ENCODE measurements at regions not wholly inside any gene's neighbourhood (a gene's known extent, or its start where the extent isn't known, plus 50 kb on each side); places are given as distances from the start of the nearest gene placed in this dataset.

- DNase-seq, result no peak
Measured at GRCh38 chr6:44682987-44683779, 295.7 kb downstream of the CDC5L start.

DNA sequence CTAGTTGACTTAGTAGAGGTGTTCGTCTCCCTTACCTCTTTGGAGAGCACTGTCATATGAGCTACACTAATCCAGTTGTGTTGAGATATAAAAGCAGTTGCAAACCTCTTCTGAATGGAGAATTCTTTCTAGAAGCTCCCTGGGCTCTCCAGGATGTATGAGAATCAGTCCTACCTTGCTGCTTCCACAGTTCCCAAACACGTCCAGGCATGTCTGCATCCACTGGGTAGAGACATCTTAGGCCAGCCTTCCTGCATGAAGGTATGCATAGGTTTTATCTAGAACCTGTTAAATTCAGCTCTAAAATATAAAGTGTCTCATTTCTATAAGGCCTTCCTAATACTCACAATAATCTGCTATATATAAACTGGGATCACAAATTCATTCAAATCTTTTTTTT lies 297.7 kb downstream of the CDC5L start:
- DNase-seq, result no peak

- peak; percentile 39 for DNase-seq
Measured at GRCh38 chr6:44696099-44696498, 308.6 kb downstream of the CDC5L start.

DNA sequence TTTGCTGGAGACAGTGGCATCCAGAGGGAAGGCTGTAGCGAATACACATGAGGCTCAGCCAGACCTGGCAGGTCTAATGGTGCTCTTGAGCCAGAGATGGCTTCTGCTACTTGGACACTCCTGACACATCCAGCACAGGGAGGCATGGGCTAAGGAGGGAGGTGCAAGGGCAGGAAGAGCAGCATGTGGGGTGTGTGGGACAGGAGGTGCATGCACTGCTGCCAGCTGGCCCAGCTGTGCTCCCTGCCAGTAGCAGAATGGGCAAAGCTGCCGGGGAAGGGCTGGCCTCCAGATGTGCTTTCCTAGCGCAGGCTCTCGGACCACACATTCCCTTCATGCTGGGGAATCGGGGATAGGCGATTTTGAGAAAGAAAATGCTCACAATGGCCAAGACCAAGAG lies 309.2 kb downstream of the CDC5L start:
- no peak for DNase-seq

DNA sequence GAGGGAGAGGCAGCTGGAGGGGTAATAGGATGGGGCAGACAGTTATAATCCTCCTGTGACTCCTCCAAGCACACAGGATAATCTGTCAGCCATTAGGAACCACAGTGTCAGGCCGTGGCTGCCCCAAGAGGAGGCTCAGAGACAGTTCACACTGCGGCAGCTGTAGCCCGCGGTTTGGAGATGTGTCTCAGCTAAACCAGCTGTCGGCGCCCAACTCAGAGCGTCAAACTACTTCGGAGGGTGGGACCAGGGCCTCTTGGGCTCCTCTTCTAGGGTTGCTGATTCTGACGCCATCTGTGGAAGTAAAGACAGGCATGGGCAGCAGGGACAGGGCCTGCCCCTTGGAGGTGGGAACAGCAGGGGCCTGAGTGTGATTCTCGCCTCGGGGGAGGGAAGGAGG lies 309.8 kb downstream of the CDC5L start:
- DNase-seq, result no peak

DNA sequence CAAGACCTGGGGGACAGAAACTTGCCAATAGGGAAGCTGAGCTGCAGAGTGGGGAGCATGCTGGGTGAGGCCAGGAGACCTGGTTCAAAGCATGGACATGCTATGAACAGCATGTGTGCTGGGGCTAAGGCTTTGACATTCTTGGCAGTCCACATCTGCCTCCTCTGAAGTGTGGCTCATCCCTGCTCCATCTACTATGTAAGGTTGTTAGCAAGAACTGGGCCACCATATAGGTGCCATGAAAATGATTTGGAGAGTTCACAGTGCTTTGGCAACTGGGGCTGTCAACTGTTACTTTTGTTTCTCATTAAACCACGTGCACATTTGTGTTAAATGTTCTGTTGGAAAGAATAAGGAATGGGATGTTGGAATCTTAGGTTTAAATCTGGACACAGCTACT lies 311.1 kb downstream of the CDC5L start:
- no peak for DNase-seq

- no peak for DNase-seq
Measured at GRCh38 chr6:44699082-44699481, 311.6 kb downstream of the CDC5L start.

GRCh38 chr6:44699851-44700250 lies 312.3 kb downstream of the CDC5L start:
- no peak for DNase-seq

- DNase-seq, result no peak
Measured at GRCh38 chr6:44700422-44700821, 312.9 kb downstream of the CDC5L start.

DNA sequence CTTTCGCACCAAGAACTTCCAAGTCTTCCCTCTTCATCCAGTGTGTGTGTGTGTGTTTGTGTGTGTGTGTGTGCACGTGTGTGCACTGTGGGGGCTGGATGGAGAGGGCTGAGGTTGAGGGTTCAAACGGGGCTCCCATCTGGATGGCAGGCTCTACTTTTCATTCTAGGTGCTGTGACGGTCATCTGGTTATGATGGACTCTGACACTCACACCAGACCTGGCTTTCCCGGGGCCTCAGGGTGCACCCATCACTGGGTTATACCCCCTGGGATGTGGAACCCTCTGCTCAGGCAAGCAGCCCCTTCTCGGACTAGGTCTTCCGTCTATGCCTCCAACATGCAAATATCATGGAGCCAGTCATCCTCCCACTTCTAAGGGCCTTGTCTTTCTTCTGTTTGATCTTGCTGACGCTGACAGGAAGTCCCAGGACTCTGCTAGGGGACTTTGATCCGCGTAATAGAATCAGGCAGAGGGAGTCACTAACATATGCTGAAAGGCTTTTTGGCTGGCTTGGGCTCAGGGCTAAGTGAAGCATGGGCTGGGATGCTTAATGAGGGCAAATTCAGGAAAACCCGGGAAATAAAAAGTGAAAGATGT lies 313.6 kb downstream of the CDC5L start:
- DNase-seq, result no peak

DNA sequence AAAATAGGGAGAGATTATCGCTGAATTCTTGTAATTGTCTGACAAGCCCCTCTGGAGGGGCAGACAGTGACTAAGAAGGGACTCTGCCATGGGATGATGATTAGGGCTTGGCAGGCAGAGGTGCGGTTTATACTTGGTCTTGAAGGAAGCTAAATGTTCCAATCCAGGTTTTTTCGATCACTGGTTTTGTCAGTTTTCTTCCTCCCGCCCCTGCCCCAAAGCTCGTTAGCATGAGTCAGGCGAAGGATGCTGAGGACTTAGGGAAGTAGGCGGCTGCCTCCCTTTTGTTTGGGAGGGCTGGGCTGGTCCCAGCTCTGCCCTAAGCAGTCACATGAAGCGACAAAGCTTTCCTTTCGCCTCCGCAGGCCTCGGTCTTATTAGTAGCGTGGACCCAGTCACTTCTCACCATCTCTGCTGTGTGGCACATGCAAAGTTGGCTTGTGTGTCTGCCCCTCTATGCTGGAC lies 314.2 kb downstream of the CDC5L start:
- DNase-seq, result no peak

- no peak for DNase-seq
Measured at GRCh38 chr6:44702292-44702691, 314.8 kb downstream of the CDC5L start.

GRCh38 chr6:44704240-44705150 lies 317.0 kb downstream of the CDC5L start:
- DNase-seq, result no peak

DNA sequence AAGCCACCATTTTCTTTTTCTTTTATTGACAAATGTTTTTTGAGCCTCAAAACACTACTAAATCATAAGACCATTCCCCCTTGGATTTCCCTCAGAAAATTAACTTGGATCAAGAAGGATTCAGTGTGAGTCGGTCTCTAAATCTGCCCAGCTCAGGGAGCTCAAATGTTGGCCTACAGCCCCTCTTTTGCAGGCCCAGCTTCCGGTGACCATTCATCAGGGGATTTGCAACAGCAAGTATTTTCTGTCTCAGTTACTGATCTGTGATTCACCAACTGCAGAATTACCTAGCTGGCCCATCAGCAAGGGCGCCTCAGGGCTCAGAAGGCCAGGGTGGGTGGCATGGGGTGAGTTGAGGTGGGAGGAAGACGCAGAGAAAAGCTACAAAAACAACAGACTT lies 318.1 kb downstream of the CDC5L start:
- no peak for DNase-seq

GRCh38 chr6:44706011-44706410 lies 318.5 kb downstream of the CDC5L start:
- no peak for DNase-seq

- DNase-seq, result no peak
Measured at GRCh38 chr6:44708208-44708607, 320.7 kb downstream of the CDC5L start.

DNA sequence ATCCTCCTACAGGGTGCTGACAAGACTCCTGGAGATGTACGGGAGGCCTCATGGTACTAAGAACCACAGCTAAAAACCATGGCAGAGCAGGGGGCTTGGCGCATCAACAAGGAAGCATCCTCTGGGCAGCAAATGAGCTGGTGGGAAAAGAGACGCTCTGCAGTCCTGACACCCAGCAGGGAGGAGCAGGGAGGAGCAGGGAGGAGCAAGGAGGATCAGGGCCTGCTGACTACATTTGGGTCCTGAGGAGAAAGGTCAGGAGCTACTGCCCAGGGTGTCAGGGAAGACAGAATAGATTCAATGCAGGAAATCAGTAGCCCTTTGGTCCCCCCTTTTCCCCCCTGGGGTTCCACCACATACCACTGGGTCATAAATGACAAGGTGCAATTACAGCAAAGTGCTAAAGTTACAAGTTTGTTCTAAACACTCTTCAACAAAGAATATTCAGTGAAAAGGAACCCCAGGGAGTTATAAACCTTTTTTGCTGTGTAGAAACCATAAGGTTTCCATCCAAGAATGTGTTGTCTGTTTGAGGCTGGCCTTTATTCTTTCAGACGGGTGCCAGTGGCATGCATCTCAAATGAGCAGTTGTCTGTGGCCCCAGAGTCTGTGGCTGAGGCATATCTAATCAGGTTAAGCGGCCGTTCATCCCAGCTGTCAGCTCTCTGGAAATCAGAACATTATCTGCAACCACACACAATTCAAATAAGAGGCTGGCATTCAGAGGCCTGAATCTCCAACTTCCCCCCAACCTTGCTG lies 325.0 kb downstream of the CDC5L start:
- no peak for DNase-seq

GRCh38 chr6:44715188-44715587 lies 327.7 kb downstream of the CDC5L start:
- no peak for DNase-seq

DNA sequence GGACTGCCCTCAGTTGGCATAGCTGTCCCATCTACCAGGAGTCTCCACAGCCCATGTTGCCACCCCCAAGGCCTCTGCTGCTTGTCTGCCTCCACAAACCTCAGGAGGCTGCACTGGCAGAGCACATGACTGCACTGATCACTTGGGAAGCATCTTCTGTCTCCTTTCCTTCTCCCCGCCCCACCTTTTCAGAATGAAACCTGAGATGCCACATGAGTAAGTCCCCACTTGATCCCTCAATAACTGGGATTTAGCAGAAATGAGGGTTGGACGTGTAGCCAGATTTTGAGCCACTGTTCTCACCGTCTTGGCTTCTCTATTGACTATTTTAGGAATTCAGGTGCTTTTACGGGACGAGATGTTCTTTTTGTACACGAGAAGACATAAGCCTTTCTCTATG lies 328.4 kb downstream of the CDC5L start:
- no peak for DNase-seq

GRCh38 chr6:44717431-44717830 lies 329.9 kb downstream of the CDC5L start:
- no peak for DNase-seq

- no peak for DNase-seq
Measured at GRCh38 chr6:44721954-44722578, 334.6 kb downstream of the CDC5L start.

- no peak for DNase-seq
Measured at GRCh38 chr6:44722736-44723135, 335.2 kb downstream of the CDC5L start.
